HL-60/S4 (cell line): ENCODE measurements at regions not wholly inside any gene's neighbourhood (a gene's known extent, or its start where the extent isn't known, plus 50 kb on each side); places are given as distances from the start of the nearest gene placed in this dataset.
"Not testable (repeated sequence)": the region's sequence is repeated elsewhere in the genome, so short reads cannot be mapped to it uniquely, and the experiment has no call there.

Source experiments
- in situ Hi-C: fragments of 300-500 bp; cut with MboI; formaldehyde crosslinking; loops from 2 replicates; pipeline ENCODE4 v1.14.3; 2022; ENCODE audit warnings: low sequenced_read_pairs

- in situ Hi-C loops, result no loop called here
These were observed 168.7 kb upstream of the TENM4 start for GRCh38 chr11:79609511-79609910.

- in situ Hi-C loops, result not testable (repeated sequence)
These were observed 165.6 kb upstream of the TENM4 start for GRCh38 chr11:79606461-79606860.

GRCh38 chr11:79600711-79601110, 159.9 kb upstream of the TENM4 start:
- in situ Hi-C loops, result no loop called here

GRCh38 chr11:79594834-79595233, 154.0 kb upstream of the TENM4 start:
- in situ Hi-C loops, result no loop called here

- in situ Hi-C loops, result no loop called here
These were observed 152.0 kb upstream of the TENM4 start for GRCh38 chr11:79592824-79593223.

GRCh38 chr11:79592406-79592805, 151.6 kb upstream of the TENM4 start:
- in situ Hi-C loops, result no loop called here

- in situ Hi-C loops, result no loop called here
These were observed 141.6 kb upstream of the TENM4 start for GRCh38 chr11:79582434-79582833.

- in situ Hi-C loops, result no loop called here
These were observed 138.2 kb upstream of the TENM4 start for GRCh38 chr11:79579063-79579462.

GRCh38 chr11:79578116-79578515, 137.3 kb upstream of the TENM4 start:
- in situ Hi-C loops, result no loop called here

- in situ Hi-C loops, result no loop called here
These were observed 134.9 kb upstream of the TENM4 start for GRCh38 chr11:79575701-79576100.

GRCh38 chr11:79570104-79570503, 129.3 kb upstream of the TENM4 start:
- in situ Hi-C loops, result no loop called here

GRCh38 chr11:79564288-79564925, 123.6 kb upstream of the TENM4 start:
- in situ Hi-C loops, result no loop called here

- in situ Hi-C loops, result no loop called here
These were observed 120.7 kb upstream of the TENM4 start for GRCh38 chr11:79561496-79561895.

- in situ Hi-C loops, result no loop called here
These were observed 110.0 kb upstream of the TENM4 start for GRCh38 chr11:79550809-79551208.

GRCh38 chr11:79547256-79547655, 106.4 kb upstream of the TENM4 start:
- in situ Hi-C loops, result no loop called here

- in situ Hi-C loops, result no loop called here
These were observed 105.5 kb upstream of the TENM4 start for GRCh38 chr11:79546351-79546750.

- in situ Hi-C loops, result no loop called here
These were observed 103.5 kb upstream of the TENM4 start for GRCh38 chr11:79544361-79544760.

- in situ Hi-C loops, result no loop called here
These were observed 102.3 kb upstream of the TENM4 start for GRCh38 chr11:79543101-79543500.

- in situ Hi-C loops, result no loop called here
These were observed 100.6 kb upstream of the TENM4 start for GRCh38 chr11:79541466-79541865.

GRCh38 chr11:79538775-79539174, 97.9 kb upstream of the TENM4 start:
- in situ Hi-C loops, result no loop called here

GRCh38 chr11:79536155-79536917, 95.5 kb upstream of the TENM4 start:
- in situ Hi-C loops, result no loop called here

- in situ Hi-C loops, result no loop called here
These were observed 94.8 kb upstream of the TENM4 start for GRCh38 chr11:79535606-79536005.

- in situ Hi-C loops, result no loop called here
These were observed 84.4 kb upstream of the TENM4 start for GRCh38 chr11:79525257-79525656.
